ENCODE measurements at regions not wholly inside any gene's neighbourhood (a gene's known extent, or its start where the extent isn't known, plus 50 kb on each side); places are given as distances from the start of the nearest gene placed in this dataset.

- no peak for TF ChIP-seq CTCF (IDR thresholded peaks at IDR 0.05 in 4 of 5, conservative IDR thresholded peaks at IDR 0.05 in 1 of 5)
- TF ChIP-seq POLR2A (IDR thresholded peaks at IDR 0.05) = no peak
Observed at GRCh38 chr2:727071-727470, 49.9 kb upstream of the TMEM18 start.

Data from gastrocnemius medialis (tissue), 4 donors.